ENCODE measurements at regions not wholly inside any gene's neighbourhood (a gene's known extent, or its start where the extent isn't known, plus 50 kb on each side); places are given as distances from the start of the nearest gene placed in this dataset.

GRCh38 chr1:240706150-240706935 is 94.4 kb upstream of the GREM2 start (continued):
- no peak for TF ChIP-seq PRDM15 (CRISPR knock-in tag; IDR thresholded peaks at IDR 0.05)
- no peak for TF ChIP-seq ZNF121 (CRISPR knock-in tag; IDR thresholded peaks at IDR 0.05)
- no peak for TF ChIP-seq STAT6 (CRISPR knock-in tag; conservative IDR thresholded peaks at IDR 0.05; ENCODE audit: low read depth)

GRCh38 chr1:240705579-240705978 is 93.6 kb upstream of the GREM2 start:
- Mint-ChIP-seq H3K4me3 (no peak overlapping the region), H3K4me1 (no peaks in the 10 kb centered on the region), H3K36me3 (no peaks in the 10 kb centered on the region), H3K27ac (no peak overlapping the region), H3K9me3 (no peaks in the 10 kb centered on the region), H3K27me3 (ENCODE audit: low read depth) (no peaks in the 10 kb centered on the region)
- ChIA-PET CTCF (no interaction called here), POLR2A (no interaction called here)
- TF ChIP-seq NR3C1 (CRISPR knock-in tag; conservative IDR thresholded peaks at IDR 0.05; ENCODE audit: low read depth) (no peak), ZNF532 (CRISPR knock-in tag; IDR thresholded peaks at IDR 0.05; ENCODE audit: borderline replicate concordance) (no peak), ETV6 (CRISPR knock-in tag; IDR thresholded peaks at IDR 0.05) (no peak), TP53 (CRISPR knock-in tag; IDR thresholded peaks at IDR 0.05) (no peak), JUN (CRISPR knock-in tag; IDR thresholded peaks at IDR 0.05) (no peak), TEAD1 (CRISPR knock-in tag; IDR thresholded peaks at IDR 0.05) (no peak), ZNF138 (CRISPR knock-in tag; conservative IDR thresholded peaks at IDR 0.05) (no peak), ATF1 (CRISPR knock-in tag; IDR thresholded peaks at IDR 0.05) (no peak), ZSCAN18 (CRISPR knock-in tag; IDR thresholded peaks at IDR 0.05) (no peak), ERG (CRISPR knock-in tag; IDR thresholded peaks at IDR 0.05) (no peak), GRHL2 (CRISPR knock-in tag; IDR thresholded peaks at IDR 0.05; ENCODE audit: insufficient replicate concordance, severe bottlenecking) (no peak)
- TF ChIP-seq, protein P1, sequence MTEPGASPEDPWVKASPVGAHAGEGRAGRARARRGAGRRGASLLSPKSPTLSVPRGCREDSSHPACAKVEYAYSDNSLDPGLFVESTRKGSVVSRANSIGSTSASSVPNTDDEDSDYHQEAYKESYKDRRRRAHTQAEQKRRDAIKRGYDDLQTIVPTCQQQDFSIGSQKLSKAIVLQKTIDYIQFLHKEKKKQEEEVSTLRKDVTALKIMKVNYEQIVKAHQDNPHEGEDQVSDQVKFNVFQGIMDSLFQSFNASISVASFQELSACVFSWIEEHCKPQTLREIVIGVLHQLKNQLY (CRISPR knock-in tag; IDR thresholded peaks at IDR 0.05): no peak
- TF ChIP-seq, protein P2, sequence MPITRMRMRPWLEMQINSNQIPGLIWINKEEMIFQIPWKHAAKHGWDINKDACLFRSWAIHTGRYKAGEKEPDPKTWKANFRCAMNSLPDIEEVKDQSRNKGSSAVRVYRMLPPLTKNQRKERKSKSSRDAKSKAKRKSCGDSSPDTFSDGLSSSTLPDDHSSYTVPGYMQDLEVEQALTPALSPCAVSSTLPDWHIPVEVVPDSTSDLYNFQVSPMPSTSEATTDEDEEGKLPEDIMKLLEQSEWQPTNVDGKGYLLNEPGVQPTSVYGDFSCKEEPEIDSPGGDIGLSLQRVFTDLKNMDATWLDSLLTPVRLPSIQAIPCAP (CRISPR knock-in tag; IDR thresholded peaks at IDR 0.05): no peak
- DNase-seq (ENCODE audit: low spot score) (no peak), ATAC-seq (no peak)

Data from WTC11 (cell line).